ENCODE measurements at regions not wholly inside any gene's neighbourhood (a gene's known extent, or its start where the extent isn't known, plus 50 kb on each side); places are given as distances from the start of the nearest gene placed in this dataset.

GRCh38 chr6:14065350-14065749, 52.2 kb upstream of the CD83 start:
- DNase-seq (ENCODE audit: low spot score) = no peak

- peak; percentile 72 for DNase-seq (ENCODE audit: low spot score)
Measured at GRCh38 chr6:14066782-14067406, 50.7 kb upstream of the CD83 start.

GRCh38 chr6:14067656-14068055, 49.9 kb upstream of the CD83 start:
- no peak for DNase-seq (ENCODE audit: low spot score)
